SKM-1 (cell line): ENCODE measurements at regions not wholly inside any gene's neighbourhood (a gene's known extent, or its start where the extent isn't known, plus 50 kb on each side); places are given as distances from the start of the nearest gene placed in this dataset.

Experiments
- DNase-seq: peaks from one replicate; lab custom pipeline; 2025; ENCODE audit not compliant: unreplicated experiment; lab: John Stamatoyannopoulos, UW

GRCh38 chr2:217028128-217028527 is 168.3 kb upstream of the TNP1 start:
- no peak for DNase-seq

DNA sequence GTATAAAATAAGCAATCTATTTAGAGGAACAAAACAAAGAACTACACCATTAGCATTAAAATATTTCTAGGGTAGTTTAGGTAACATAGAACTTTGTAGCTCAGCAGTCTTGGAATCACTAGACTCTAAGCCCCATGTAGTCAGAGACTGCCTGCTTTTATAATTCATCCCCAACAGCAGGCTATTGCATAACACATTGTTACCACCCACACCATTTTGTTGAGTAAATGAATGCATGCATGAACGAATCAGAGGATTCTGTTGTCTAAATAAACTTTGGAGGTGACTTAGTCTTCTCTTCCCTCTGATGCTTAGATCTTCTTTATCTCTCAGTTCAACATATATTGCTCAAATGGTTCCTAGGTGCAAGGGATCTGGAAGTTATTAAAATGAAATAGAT is 167.6 kb upstream of the TNP1 start:
- no peak for DNase-seq

DNA sequence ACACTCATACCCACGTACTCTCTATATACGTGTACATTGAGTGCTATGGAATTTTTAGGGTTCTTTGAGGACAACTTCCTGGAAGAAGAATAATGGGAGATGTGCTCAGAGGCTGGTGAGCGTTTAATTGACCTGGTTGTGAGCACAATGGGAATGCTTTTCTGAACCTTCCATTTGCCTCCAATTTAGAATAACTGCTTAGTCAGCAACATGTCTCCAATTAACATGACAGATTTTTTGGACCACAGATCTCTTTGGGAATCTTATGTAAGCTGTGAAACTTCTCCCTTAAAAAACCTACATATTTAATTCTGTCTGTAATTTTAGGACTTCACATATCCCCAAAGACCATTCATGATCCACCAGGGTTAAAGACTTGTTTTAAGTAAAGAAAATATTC is 166.7 kb upstream of the TNP1 start:
- no peak for DNase-seq

- DNase-seq: no peak
These were observed 166.3 kb upstream of the TNP1 start for GRCh38 chr2:217026161-217026560.

- DNase-seq: no peak
These were observed 163.7 kb upstream of the TNP1 start for GRCh38 chr2:217023611-217024010.

DNA sequence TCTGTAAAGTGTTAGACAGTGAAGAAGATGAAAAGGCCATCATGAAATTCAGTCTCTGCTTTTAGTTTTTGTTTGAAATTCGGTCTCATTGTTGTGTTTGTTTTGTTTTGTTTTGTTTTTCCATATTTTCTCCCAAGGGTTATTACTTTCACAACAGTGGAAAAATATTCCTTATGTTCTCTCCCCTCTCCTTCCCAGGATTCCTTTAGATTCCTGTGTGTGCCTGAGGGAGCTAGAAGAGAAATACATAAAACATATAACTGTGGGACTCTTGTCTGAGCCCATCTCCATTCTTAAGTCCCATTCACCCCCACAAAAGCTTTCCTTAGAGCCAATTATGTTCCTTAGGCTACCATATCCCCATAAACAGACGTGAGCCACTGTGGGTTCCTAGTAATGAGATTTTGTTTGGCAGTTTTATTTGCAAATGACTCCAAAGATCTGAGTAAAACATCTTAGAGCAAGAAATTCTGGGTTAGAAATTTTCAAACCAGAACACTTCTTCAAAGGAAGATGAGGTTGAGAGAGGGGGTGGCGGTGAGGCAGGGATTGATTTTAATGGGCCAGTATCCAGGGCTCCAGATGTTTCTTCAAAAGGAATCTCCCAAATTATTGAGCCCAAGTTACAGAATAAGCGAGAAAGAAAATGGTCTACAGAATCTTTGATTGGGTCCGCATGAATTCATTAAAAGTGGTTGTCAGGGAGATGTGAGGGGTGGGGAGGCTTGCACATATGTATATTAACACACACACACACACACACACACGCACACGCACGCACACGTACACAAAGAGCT is 157.8 kb upstream of the TNP1 start:
- DNase-seq: no peak

- DNase-seq: no peak
These were observed 157.0 kb upstream of the TNP1 start for GRCh38 chr2:217016796-217017419.

- DNase-seq: no peak
These were observed 154.7 kb upstream of the TNP1 start for GRCh38 chr2:217014328-217015105.

DNA sequence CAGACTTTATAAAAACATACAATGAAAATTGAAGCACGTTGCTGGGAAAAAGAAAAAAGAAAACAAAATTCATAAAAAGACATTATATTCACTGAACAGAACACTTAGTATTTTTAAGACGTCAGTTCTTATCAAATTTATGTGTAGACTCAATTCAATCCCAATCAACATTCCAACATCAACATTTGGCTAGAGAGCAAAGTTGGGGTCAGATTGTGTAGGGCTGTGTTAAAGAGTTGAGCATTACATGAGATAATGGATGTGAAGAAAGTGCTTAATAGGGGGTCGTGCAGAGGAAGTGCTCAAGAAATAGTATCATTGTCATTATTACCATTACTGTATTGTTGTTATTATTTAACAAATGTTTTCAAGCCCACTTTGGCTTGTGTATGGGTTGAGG is 154.1 kb upstream of the TNP1 start:
- no peak for DNase-seq

DNA sequence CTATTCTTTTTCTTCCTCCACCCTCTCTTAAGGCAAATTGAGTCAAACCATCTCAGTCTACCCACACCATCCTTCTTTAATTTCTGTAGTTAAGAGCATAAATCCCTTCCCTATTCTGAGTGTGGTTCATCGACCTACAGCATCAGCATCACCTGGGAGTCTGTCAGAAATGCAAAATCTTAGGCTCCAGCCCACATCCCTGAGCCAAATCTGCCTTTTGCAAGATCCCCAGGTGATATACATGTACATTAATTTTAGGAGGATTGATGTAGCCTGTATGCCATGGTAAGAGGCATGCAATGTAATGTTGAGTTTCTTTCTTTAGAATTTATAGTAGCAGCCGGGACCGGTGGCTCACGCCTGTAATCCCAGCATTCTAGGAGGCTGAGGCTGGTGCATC is 151.7 kb upstream of the TNP1 start:
- no peak for DNase-seq

DNA sequence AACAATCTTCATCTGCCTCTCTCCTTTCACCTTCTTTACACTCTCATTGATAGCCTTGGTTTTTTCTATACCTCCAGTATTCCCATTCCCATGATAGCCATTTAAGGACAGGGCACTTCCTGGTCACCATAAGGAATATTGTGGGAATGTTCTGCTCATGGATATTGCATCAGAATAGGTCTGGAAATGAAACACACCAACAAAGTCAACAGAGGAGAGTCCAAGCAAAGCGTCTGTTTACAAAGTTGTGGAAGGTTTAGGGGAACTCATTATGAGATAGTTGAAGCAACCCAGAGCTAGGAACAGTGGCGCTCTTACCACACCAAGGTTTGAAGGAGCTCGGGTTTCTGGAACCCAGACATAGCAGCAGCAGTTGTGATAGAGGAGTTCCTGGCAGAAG is 150.3 kb upstream of the TNP1 start:
- no peak for DNase-seq

- DNase-seq: no peak
These were observed 148.9 kb upstream of the TNP1 start for GRCh38 chr2:217008794-217009193.

GRCh38 chr2:217006217-217006616 is 146.4 kb upstream of the TNP1 start:
- no peak for DNase-seq

GRCh38 chr2:217004656-217005055 is 144.8 kb upstream of the TNP1 start:
- no peak for DNase-seq

GRCh38 chr2:217001740-217002139 is 141.9 kb upstream of the TNP1 start:
- DNase-seq: no peak

DNA sequence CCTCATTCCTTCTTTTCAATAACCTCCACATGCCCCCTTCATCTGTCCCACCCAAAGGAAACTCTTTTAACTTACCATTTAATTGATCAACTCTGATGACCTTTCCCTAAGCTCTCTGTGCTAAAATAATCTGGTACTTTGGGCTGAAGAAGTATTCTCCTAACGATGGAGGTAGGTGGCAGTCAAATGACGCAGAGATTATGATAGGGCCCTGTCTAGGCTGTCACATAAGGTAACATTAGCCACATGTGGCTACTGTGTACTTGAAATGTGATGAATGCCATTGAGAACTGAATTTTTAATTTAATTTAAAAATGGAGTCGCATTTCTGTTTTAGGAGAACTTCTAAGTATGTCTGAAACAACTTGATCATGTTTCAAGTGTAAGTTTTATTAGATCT is 140.5 kb upstream of the TNP1 start:
- no peak for DNase-seq

- DNase-seq: no peak
These were observed 136.5 kb upstream of the TNP1 start for GRCh38 chr2:216996279-216996845.

GRCh38 chr2:216994353-216994854 is 134.5 kb upstream of the TNP1 start:
- DNase-seq: no peak

GRCh38 chr2:216992056-216992675 is 132.3 kb upstream of the TNP1 start:
- DNase-seq: no peak

GRCh38 chr2:216991563-216991962 is 131.7 kb upstream of the TNP1 start:
- DNase-seq: no peak
